Common myeloid progenitor, CD34-positive (primary cell): ENCODE measurements at regions not wholly inside any gene's neighbourhood (a gene's known extent, or its start where the extent isn't known, plus 50 kb on each side); places are given as distances from the start of the nearest gene placed in this dataset.
"Not testable (repeated sequence)": the region's sequence is repeated elsewhere in the genome, so short reads cannot be mapped to it uniquely, and the experiment has no call there.

Experiments
- CTCF ChIA-PET: fragments of 350-600 bp; sonication (Branson Sonifier 250); formaldehyde crosslinking; loops from one replicate; lab custom pipeline; 2021; ENCODE audit warnings: antibody characterized with exemption; lab: Charles Lee
- POLR2A ChIA-PET: fragments of 350-600 bp; sonication (Branson Sonifier 250); formaldehyde crosslinking; loops from one replicate; lab custom pipeline; 2021; ENCODE audit warnings: antibody characterized with exemption; lab: Charles Lee
- DNase-seq, 3 donors: peaks; one replicate each; pipeline versions ENCODE4 v3.0.0 to v3.0.0-alpha.2; 2013
- H3K27ac ChIP-seq, 2 experiments: 1 replicate in 1 of 2; 2 replicates in 1 of 2; pipeline ENCODE4 v1.7.0; 2013; ENCODE audit warnings: inconsistent platforms in 2 of 2, low read length in 2 of 2, mild to moderate bottlenecking in 2 of 2, low read depth in 1 of 2, moderate library complexity in 1 of 2; ENCODE audit not compliant: severe bottlenecking in 2 of 2, insufficient read depth in 1 of 2, poor library complexity in 1 of 2
- H3K27me3 ChIP-seq, 5 experiments: replicated peaks in 2 of 5; 1 replicate in 3 of 5; 2 replicates in 2 of 5; pipeline versions ENCODE4 v1.6.1 to v1.7.0; 2013; ENCODE audit warnings: low read length in 4 of 5, mild to moderate bottlenecking in 2 of 5, moderate library complexity in 2 of 5, inconsistent platforms in 1 of 5; ENCODE audit not compliant: insufficient read depth in 5 of 5, control insufficient read depth in 4 of 5
- H3K36me3 ChIP-seq, 4 experiments: 1 replicate in 2 of 4; 2 replicates in 2 of 4; pipeline versions ENCODE4 v1.6.1 to v1.7.0; 2013; ENCODE audit warnings: low read length in 3 of 4, control low read depth in 1 of 4, mild to moderate bottlenecking in 1 of 4; ENCODE audit not compliant: control insufficient read depth in 4 of 4, insufficient read depth in 4 of 4
- H3K4me1 ChIP-seq, 4 experiments: 1 replicate in 3 of 4; 2 replicates in 1 of 4; pipeline versions ENCODE4 v1.6.1 to v1.7.1; 2013; ENCODE audit warnings: low read length in 3 of 4, mild to moderate bottlenecking in 3 of 4, control low read depth in 1 of 4, inconsistent platforms in 1 of 4, moderate library complexity in 1 of 4; ENCODE audit not compliant: control insufficient read depth in 4 of 4, insufficient read depth in 4 of 4; ENCODE audit errors: control extremely low read depth in 1 of 4
- H3K4me3 ChIP-seq, 7 experiments: 1 replicate in 4 of 7; 2 replicates in 3 of 7; pipeline versions ENCODE4 v1.5.1 to v1.7.0; 2013; ENCODE audit warnings: mild to moderate bottlenecking in 7 of 7, low read length in 6 of 7, moderate library complexity in 6 of 7, inconsistent platforms in 2 of 7, low read depth in 2 of 7, control low read depth in 1 of 7; ENCODE audit not compliant: insufficient read depth in 4 of 7, control insufficient read depth in 1 of 7; ENCODE audit errors: extremely low read depth in 1 of 7
- H3K9me3 ChIP-seq, 5 experiments: 1 replicate in 4 of 5; 2 replicates in 1 of 5; pipeline versions ENCODE4 v1.6.1 to v1.7.1; 2013; ENCODE audit warnings: low read length in 4 of 5, mild to moderate bottlenecking in 2 of 5, inconsistent platforms in 1 of 5, low read depth in 1 of 5, moderate library complexity in 1 of 5; ENCODE audit not compliant: control insufficient read depth in 4 of 5, insufficient read depth in 2 of 5; ENCODE audit errors: control extremely low read depth in 1 of 5
- WGBS: methylation state at CpG from one replicate; pipeline ENCODE4 v1.1.5; 2013; ENCODE audit not compliant: insufficient coverage; 5-methylcytosine and 5-hydroxymethylcytosine counted together

GRCh38 chr21:35189077-35189863 lies 140.2 kb upstream of the RUNX1 start:
- Histone ChIP-seq H3K27ac (no peak overlapping the region), H3K9me3 (peaks cover 0 to 4% (median 0%) of the 10 kb centered on the region in 5 experiments), H3K4me3 (no peak overlapping the region), H3K36me3 (no peaks in the 10 kb centered on the region), H3K27me3 (no peaks in the 10 kb centered on the region), H3K4me1 (no peaks in the 10 kb centered on the region)
- ChIA-PET POLR2A (interaction anchor here (0.7 kb wide), 1 partner anchor 76 kb away, joined by 3 read pairs; no protein-coding TSS in a partner anchor), CTCF (interaction anchor here (1.0 kb wide), 1 partner anchor 63 kb away, joined by 3 read pairs; no protein-coding TSS in a partner anchor)
- WGBS: 100% methylated on average over 2 of the region's 8 CpGs
- peak in 1 of 3 donors; percentile 3 for DNase-seq

- WGBS: 100% methylated on average over 2 of the region's 2 CpGs
- H3K9me3 ChIP-seq, DNase-seq, CTCF ChIA-PET, H3K27me3 ChIP-seq, H3K27ac ChIP-seq, H3K36me3 ChIP-seq, H3K4me1 ChIP-seq, H3K4me3 ChIP-seq, POLR2A ChIA-PET: not testable (repeated sequence)
Observed at GRCh38 chr21:35183389-35183788, 134.3 kb upstream of the RUNX1 start.

- Histone ChIP-seq H3K27me3 (no peaks in the 10 kb centered on the region), H3K4me1 (no peaks in the 10 kb centered on the region), H3K9me3 (peaks cover 0 to 5% (median under 1%) of the 10 kb centered on the region in 5 experiments), H3K36me3 (no peaks in the 10 kb centered on the region), H3K27ac (no peak overlapping the region), H3K4me3 (no peak overlapping the region)
- WGBS: no CpG with 5 or more reads among the region's 1 CpG
- ChIA-PET POLR2A (no interaction called here), CTCF (no interaction called here)
- peak in 2 of 3 donors; percentile 9 to 25 for DNase-seq
Observed at GRCh38 chr21:35179990-35180540, 131.0 kb upstream of the RUNX1 start.

GRCh38 chr21:35178827-35179226 lies 129.7 kb upstream of the RUNX1 start:
- no peak for DNase-seq
- Histone ChIP-seq H3K9me3 (peaks cover 0 to 6% (median 2%) of the 10 kb centered on the region in 5 experiments), H3K4me3 (no peak overlapping the region), H3K27ac (no peak overlapping the region), H3K27me3 (no peaks in the 10 kb centered on the region), H3K4me1 (no peaks in the 10 kb centered on the region), H3K36me3 (no peaks in the 10 kb centered on the region)
- 100% methylated on average over 1 of the region's 1 CpG for WGBS
- CTCF ChIA-PET: no interaction called here
- POLR2A ChIA-PET: no interaction called here

- Histone ChIP-seq H3K4me1 (no peaks in the 10 kb centered on the region), H3K36me3 (no peaks in the 10 kb centered on the region), H3K27ac (no peak overlapping the region), H3K9me3 (peaks cover 0 to 6% (median 2%) of the 10 kb centered on the region in 5 experiments), H3K27me3 (no peaks in the 10 kb centered on the region), H3K4me3 (no peak overlapping the region)
- WGBS: no CpG with 5 or more reads among the region's 4 CpGs
- ChIA-PET POLR2A (no interaction called here), CTCF (no interaction called here)
- DNase-seq: no peak
Observed at GRCh38 chr21:35178098-35178497, 129.0 kb upstream of the RUNX1 start.

GRCh38 chr21:35172231-35172630 lies 123.1 kb upstream of the RUNX1 start:
- ChIA-PET CTCF (no interaction called here), POLR2A (no interaction called here)
- no peak overlapping the region for H3K27ac ChIP-seq
- no peaks in the 10 kb centered on the region for H3K27me3 ChIP-seq
- 0% methylated on average over 1 of the region's 2 CpGs for WGBS
- H3K4me3 ChIP-seq: no peak overlapping the region
- peak; percentile 3 to 23 (median 14) for DNase-seq
- peaks cover 0 to 6% (median 2%) of the 10 kb centered on the region in 5 experiments for H3K9me3 ChIP-seq
- peaks cover 0 to 13% (median 3%) of the 10 kb centered on the region in 4 experiments for H3K4me1 ChIP-seq
- no peaks in the 10 kb centered on the region for H3K36me3 ChIP-seq

- peaks cover 0 to 6% (median 2%) of the 10 kb centered on the region in 5 experiments for H3K9me3 ChIP-seq
- peaks cover 0 to 13% (median 3%) of the 10 kb centered on the region in 4 experiments for H3K4me1 ChIP-seq
- H3K27me3 ChIP-seq: no peaks in the 10 kb centered on the region
- no peak overlapping the region for H3K4me3 ChIP-seq
- 75% methylated on average over 1 of the region's 5 CpGs for WGBS
- ChIA-PET POLR2A (no interaction called here), CTCF (no interaction called here)
- no peak overlapping the region for H3K27ac ChIP-seq
- no peaks in the 10 kb centered on the region for H3K36me3 ChIP-seq
- DNase-seq: no peak
Observed at GRCh38 chr21:35171385-35171784, 122.3 kb upstream of the RUNX1 start.
